ENCODE measurements at regions not wholly inside any gene's neighbourhood (a gene's known extent, or its start where the extent isn't known, plus 50 kb on each side); places are given as distances from the start of the nearest gene placed in this dataset.

DNA sequence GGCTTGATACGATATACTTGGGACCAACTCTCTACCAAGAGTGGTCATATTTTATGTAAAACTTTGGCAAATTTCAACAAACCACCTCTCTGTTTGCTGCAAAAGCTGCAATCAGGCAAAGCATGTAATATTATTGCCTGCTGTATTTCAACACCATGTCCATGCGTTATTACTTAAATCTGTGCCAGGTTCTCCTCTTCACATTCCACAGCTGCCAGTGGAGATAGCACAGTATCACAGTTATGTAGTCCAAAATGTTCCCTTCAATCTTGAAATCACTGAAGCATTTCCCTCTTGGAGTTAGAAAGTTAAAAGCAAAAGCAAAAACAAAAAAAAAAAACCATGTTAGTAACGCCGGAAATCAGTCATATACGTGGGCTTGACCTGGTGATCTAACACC is 396.7 kb upstream of the MAGEC2 start:
- intact Hi-C loops (cut with DNase I), result no loop called here
- no peaks in the 10 kb centered on the region for H3K4me1 ChIP-seq (replicated peaks in 1 of 2)
- DNase-seq, result no peak

GRCh38 chrX:142593361-142593862 is 388.3 kb upstream of the MAGEC2 start:
- Histone ChIP-seq H3K4me1 (replicated peaks in 1 of 2) (no peaks in the 10 kb centered on the region), H3K27me3 (no peaks in the 10 kb centered on the region), H3K27ac (no peak overlapping the region), H3K36me3 (replicated peaks in 1 of 2) (no peaks in the 10 kb centered on the region), H3K4me3 (no peak overlapping the region), H3K9me3 (replicated peaks in 1 of 3) (no peaks in the 10 kb centered on the region)
- 74 to 85% (median 82%) methylated on average over 7 of the region's 7 CpGs for WGBS, 4 donors
- no peak for DNase-seq
- intact Hi-C loops (cut with DNase I), result no loop called here
- TF ChIP-seq, protein P1, sequence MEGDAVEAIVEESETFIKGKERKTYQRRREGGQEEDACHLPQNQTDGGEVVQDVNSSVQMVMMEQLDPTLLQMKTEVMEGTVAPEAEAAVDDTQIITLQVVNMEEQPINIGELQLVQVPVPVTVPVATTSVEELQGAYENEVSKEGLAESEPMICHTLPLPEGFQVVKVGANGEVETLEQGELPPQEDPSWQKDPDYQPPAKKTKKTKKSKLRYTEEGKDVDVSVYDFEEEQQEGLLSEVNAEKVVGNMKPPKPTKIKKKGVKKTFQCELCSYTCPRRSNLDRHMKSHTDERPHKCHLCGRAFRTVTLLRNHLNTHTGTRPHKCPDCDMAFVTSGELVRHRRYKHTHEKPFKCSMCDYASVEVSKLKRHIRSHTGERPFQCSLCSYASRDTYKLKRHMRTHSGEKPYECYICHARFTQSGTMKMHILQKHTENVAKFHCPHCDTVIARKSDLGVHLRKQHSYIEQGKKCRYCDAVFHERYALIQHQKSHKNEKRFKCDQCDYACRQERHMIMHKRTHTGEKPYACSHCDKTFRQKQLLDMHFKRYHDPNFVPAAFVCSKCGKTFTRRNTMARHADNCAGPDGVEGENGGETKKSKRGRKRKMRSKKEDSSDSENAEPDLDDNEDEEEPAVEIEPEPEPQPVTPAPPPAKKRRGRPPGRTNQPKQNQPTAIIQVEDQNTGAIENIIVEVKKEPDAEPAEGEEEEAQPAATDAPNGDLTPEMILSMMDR (IDR thresholded peaks at IDR 0.05), result no peak
- TF ChIP-seq POLR2A (IDR thresholded peaks at IDR 0.05), result no peak

More for the DNA sequence above, 396.7 kb upstream of the MAGEC2 start:
- Histone ChIP-seq H3K4me3 (no peak overlapping the region), H3K9me3 (replicated peaks in 1 of 3) (no peaks in the 10 kb centered on the region), H3K36me3 (replicated peaks in 1 of 2) (no peaks in the 10 kb centered on the region), H3K27ac (no peak overlapping the region), H3K27me3 (no peaks in the 10 kb centered on the region)
- TF ChIP-seq, protein P1 (IDR thresholded peaks at IDR 0.05), result no peak
- no peak for TF ChIP-seq POLR2A (IDR thresholded peaks at IDR 0.05)
- 62 to 76% (median 69%) methylated on average over 5 of the region's 5 CpGs for WGBS, 4 donors

- WGBS, 4 donors, result 20 to 65% (median 31%) methylated on average over 1 to 3 of the region's 3 CpGs; no CpG with 5 or more reads in 1 of the 4 donors
- intact Hi-C loops (cut with DNase I), result no loop called here
These were observed 371.5 kb upstream of the MAGEC2 start for GRCh38 chrX:142576615-142577014.

GRCh38 chrX:142549923-142550322 is 344.8 kb upstream of the MAGEC2 start:
- 41 to 49% (median 45%) methylated on average over 3 of the region's 3 CpGs for WGBS, 4 donors
- DNase-seq, result no peak
- intact Hi-C loops (cut with DNase I), result no loop called here
- no peak for TF ChIP-seq POLR2A (IDR thresholded peaks at IDR 0.05)
- TF ChIP-seq, protein P1 (IDR thresholded peaks at IDR 0.05), result no peak
- peaks cover 3% of the 10 kb centered on the region for H3K27me3 ChIP-seq
- no peak overlapping the region for H3K27ac ChIP-seq
- H3K4me1 ChIP-seq (replicated peaks in 1 of 2), result no peaks in the 10 kb centered on the region
- H3K4me3 ChIP-seq, result no peak overlapping the region
- H3K36me3 ChIP-seq (replicated peaks in 1 of 2), result no peaks in the 10 kb centered on the region
- no peaks in the 10 kb centered on the region for H3K9me3 ChIP-seq (replicated peaks in 1 of 3)

More at GRCh38 chrX:142576615-142577014, 371.5 kb upstream of the MAGEC2 start:
- H3K36me3 ChIP-seq (replicated peaks in 1 of 2), result no peaks in the 10 kb centered on the region
- no peak overlapping the region for H3K4me3 ChIP-seq
- H3K9me3 ChIP-seq (replicated peaks in 1 of 3), result no peaks in the 10 kb centered on the region
- no peak for TF ChIP-seq POLR2A (IDR thresholded peaks at IDR 0.05)
- TF ChIP-seq, protein P1 (IDR thresholded peaks at IDR 0.05), result no peak
- no peak overlapping the region for H3K27ac ChIP-seq
- H3K4me1 ChIP-seq (replicated peaks in 1 of 2), result no peaks in the 10 kb centered on the region
- no peak for DNase-seq
- no peaks in the 10 kb centered on the region for H3K27me3 ChIP-seq
